IMR-90 (cell line): ENCODE measurements at regions not wholly inside any gene's neighbourhood (a gene's known extent, or its start where the extent isn't known, plus 50 kb on each side); places are given as distances from the start of the nearest gene placed in this dataset.

Source experiments
- ATAC-seq: fragments of 200-7000 bp; cut with Tn5 transposase; 2 replicates; pipeline ENCODE4 v1.9.1; 2020; ENCODE audit warnings: low read depth, mild to moderate bottlenecking, moderate library complexity
- BruUV-seq: library from RNA; stranded (reverse); fragments of 400-500 nt; replicated peaks from 2 replicates; lab custom pipeline; 2021; lab: Mats Ljungman, UMichigan
- CTCF ChIA-PET: fragments of 300-600 bp; formaldehyde crosslinking; extraction: SDS; loops from one replicate; lab custom pipeline; 2021; ENCODE audit warnings: antibody characterized with exemption; lab: Yijun Ruan, JAX
- POLR2A ChIA-PET: fragments of 300-600 bp; sonication (Branson Sonifier 250); formaldehyde crosslinking; loops from one replicate; lab custom pipeline; 2022; ENCODE audit warnings: antibody characterized with exemption; ENCODE audit not compliant: unreplicated experiment; lab: Charles Lee
- DNase-seq: peaks from one replicate; pipeline ENCODE4 v3.0.0; 2013
- H2AFZ ChIP-seq: replicated peaks from 2 replicates; pipeline ENCODE3; 2013; ENCODE audit warnings: low read length, mild to moderate bottlenecking; ENCODE audit not compliant: poor library complexity
- H2AK5ac ChIP-seq: 2 replicates; pipeline ENCODE4 v1.6.1; 2013; ENCODE audit warnings: low read depth, low read length, inconsistent platforms
- H2AK9ac ChIP-seq: replicated peaks from 2 replicates; pipeline ENCODE3; 2013; ENCODE audit warnings: mild to moderate bottlenecking, low read depth, low read length, moderate library complexity; ENCODE audit not compliant: poor library complexity
- H2BK120ac ChIP-seq: 2 replicates; pipeline ENCODE4 v1.6.1; 2013; ENCODE audit warnings: low read depth, low read length, inconsistent platforms
- H2BK15ac ChIP-seq: 3 replicates; pipeline ENCODE4 v1.6.1; 2013; ENCODE audit warnings: low read depth, low read length, inconsistent platforms
- H2BK20ac ChIP-seq: 2 replicates; pipeline ENCODE4 v1.6.1; 2013; ENCODE audit warnings: low read depth, mild to moderate bottlenecking, inconsistent platforms, low read length, moderate library complexity
- H2BK5ac ChIP-seq: 2 replicates; pipeline ENCODE4 v1.6.1; 2013; ENCODE audit warnings: mild to moderate bottlenecking, low read depth, low read length, inconsistent platforms; ENCODE audit not compliant: poor library complexity, severe bottlenecking
- H3K14ac ChIP-seq: replicated peaks from 2 replicates; pipeline ENCODE4 v1.6.1; 2013; ENCODE audit warnings: low read depth, low read length, inconsistent platforms
- H3K18ac ChIP-seq: 2 replicates; pipeline ENCODE4 v1.6.1; 2013; ENCODE audit warnings: low read depth, low read length, control low read depth
- H3K23ac ChIP-seq: 2 replicates; pipeline ENCODE4 v1.6.1; 2013; ENCODE audit warnings: low read depth, low read length, inconsistent platforms
- H3K27ac ChIP-seq: 2 replicates; pipeline ENCODE4 v1.5.1; 2013; ENCODE audit warnings: mild to moderate bottlenecking, control low read depth, low read length; ENCODE audit not compliant: insufficient read depth
- H3K27me3 ChIP-seq: 2 replicates; pipeline ENCODE4 v1.6.1; 2013; ENCODE audit warnings: low read length; ENCODE audit not compliant: control insufficient read depth, insufficient read depth
- H3K36me3 ChIP-seq: 2 replicates; pipeline ENCODE4 v1.6.1; 2013; ENCODE audit warnings: low read length, mixed read lengths; ENCODE audit not compliant: control insufficient read depth, insufficient read depth
- H3K4ac ChIP-seq: 2 replicates; pipeline ENCODE4 v1.6.1; 2013; ENCODE audit warnings: low read depth, low read length, inconsistent platforms
- H3K4me1 ChIP-seq: 2 replicates; pipeline ENCODE4 v1.6.1; 2013; ENCODE audit warnings: low read length, mixed read lengths; ENCODE audit not compliant: control insufficient read depth, insufficient read depth
- H3K4me2 ChIP-seq: 2 replicates; pipeline ENCODE4 v1.6.1; 2013; ENCODE audit warnings: low read depth, mild to moderate bottlenecking, control low read depth, low read length, moderate library complexity
- H3K4me3 ChIP-seq: 2 replicates; pipeline ENCODE4 v1.5.1; 2013; ENCODE audit warnings: low read depth, mild to moderate bottlenecking, control low read depth, low read length, moderate library complexity; ENCODE audit not compliant: insufficient read depth
- H3K56ac ChIP-seq: 2 replicates; pipeline ENCODE4 v1.6.1; 2013; ENCODE audit warnings: low read length, inconsistent platforms; ENCODE audit not compliant: insufficient read depth; ENCODE audit errors: extremely low read depth
- H3K79me1 ChIP-seq, 2 experiments: 2 replicates each; pipeline ENCODE4 v1.6.1; 2013; ENCODE audit warnings: low read length in 2 of 2, inconsistent platforms in 1 of 2, low read depth in 1 of 2
- H3K9ac ChIP-seq: 2 replicates; pipeline ENCODE4 v1.6.1; 2013; ENCODE audit warnings: low read depth, low read length, control low read depth
- H3K9me1 ChIP-seq: 2 replicates; pipeline ENCODE4 v1.6.1; 2013; ENCODE audit warnings: low read length, inconsistent platforms; ENCODE audit not compliant: insufficient read depth
- H3K9me3 ChIP-seq: 2 replicates; pipeline ENCODE4 v1.6.1; 2013; ENCODE audit warnings: low read length; ENCODE audit not compliant: control insufficient read depth, insufficient read depth
- H4K20me1 ChIP-seq: 2 replicates; pipeline ENCODE4 v1.6.1; 2013; ENCODE audit warnings: low read length, inconsistent platforms; ENCODE audit not compliant: insufficient read depth
- H4K5ac ChIP-seq: 2 replicates; pipeline ENCODE4 v1.6.1; 2013; ENCODE audit warnings: mild to moderate bottlenecking, low read depth, low read length, control low read depth
- H4K8ac ChIP-seq, 2 experiments: 2 replicates each; pipeline ENCODE4 v1.6.1; 2013; ENCODE audit warnings: low read depth in 2 of 2, low read length in 2 of 2, control low read depth in 1 of 2, inconsistent platforms in 1 of 2
- H4K91ac ChIP-seq: 2 replicates; pipeline ENCODE4 v1.6.1; 2013; ENCODE audit warnings: low read depth, low read length, inconsistent platforms; ENCODE audit not compliant: insufficient read depth
- CEBPB ChIP-seq: IDR thresholded peaks from 2 replicates; pipeline ENCODE4 v1.6.1; 2012; ENCODE audit warnings: low read depth, low read length, improper control_type of control experiment
- CHD1 ChIP-seq: IDR thresholded peaks from 2 replicates; pipeline ENCODE4 v1.6.1; 2012; ENCODE audit warnings: low read depth, low read length, improper control_type of control experiment
- FOS ChIP-seq: fragments of 150-350 bp; IDR thresholded peaks from 2 replicates; pipeline ENCODE4 v1.6.1; 2016; ENCODE audit warnings: low read depth, low read length
- MAFK ChIP-seq: IDR thresholded peaks from 2 replicates; pipeline ENCODE4 v1.6.1; 2012; ENCODE audit warnings: low read depth, low read length, improper control_type of control experiment
- MXI1 ChIP-seq: IDR thresholded peaks from 2 replicates; pipeline ENCODE4 v1.6.1; 2012; ENCODE audit warnings: low read depth, mild to moderate bottlenecking, low read length, moderate library complexity, borderline replicate concordance
- POLR2A ChIP-seq: IDR thresholded peaks from 2 replicates; pipeline ENCODE4 v1.6.1; 2012; ENCODE audit warnings: mild to moderate bottlenecking, low read depth, low read length
- RCOR1 ChIP-seq: IDR thresholded peaks from 2 replicates; pipeline ENCODE4 v1.6.1; 2012; ENCODE audit warnings: mild to moderate bottlenecking, low read length, improper control_type of control experiment; ENCODE audit not compliant: insufficient replicate concordance
- RFX5 ChIP-seq: IDR thresholded peaks from 2 replicates; pipeline ENCODE4 v1.8.0; 2012; ENCODE audit warnings: low read depth, mild to moderate bottlenecking, low read length, moderate library complexity
- SMC3 ChIP-seq: fragments of 150-350 bp; IDR thresholded peaks from 2 replicates; pipeline ENCODE4 v1.6.1; 2016; ENCODE audit warnings: low read depth, mild to moderate bottlenecking, antibody characterized with exemption, low read length, moderate library complexity
- WGBS, 2 experiments: methylation state at CpG; one replicate each; pipeline versions ENCODE4 v1.1.5 to v1.1.7; 2013; ENCODE audit warnings: missing lambda C conversion rate in 2 of 2; ENCODE audit not compliant: insufficient read length in 1 of 2; ENCODE audit errors: extremely low coverage in 2 of 2; 5-methylcytosine and 5-hydroxymethylcytosine counted together
- dilution Hi-C: fragments of 300-500 bp; cut with HindIII; formaldehyde crosslinking; loops from one replicate; pipeline ENCODE4 v1.14.3; 2018; ENCODE audit warnings: low sequenced_read_pairs; ENCODE audit not compliant: unreplicated experiment
- in situ Hi-C: fragments of 300-500 bp; cut with MboI; formaldehyde crosslinking; loops from 3 replicates; pipeline ENCODE4 v1.14.3; 2019; ENCODE audit warnings: low sequenced_read_pairs, inconsistent platforms, mixed read lengths
- intact Hi-C: fragments of 100-400 bp; cut with micrococcal nuclease; formaldehyde crosslinking; loops from 2 replicates; pipeline ENCODE4 v1.10.0; 2022

DNA sequence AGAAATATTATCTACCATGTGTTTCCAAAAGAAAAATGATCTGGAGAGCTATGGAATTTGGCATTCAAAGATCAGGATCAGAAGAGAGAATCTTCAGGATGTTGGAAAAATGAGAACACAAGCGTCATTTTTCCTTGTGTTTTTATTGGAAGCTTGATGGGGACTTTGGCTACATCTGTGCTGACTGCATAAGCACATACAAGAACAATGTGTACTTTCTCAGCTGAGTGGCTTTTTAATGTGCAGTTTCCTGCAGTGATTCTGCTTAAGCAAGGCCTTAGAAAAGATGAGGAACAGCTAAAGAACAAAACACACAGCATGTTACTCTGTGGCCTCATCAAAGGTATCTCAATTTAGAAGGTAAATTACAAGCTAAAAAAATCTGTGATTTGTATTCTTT, 1039.9 kb downstream of the GLUD2 start:
- H3K9me3 ChIP-seq, result no peaks in the 10 kb centered on the region
- dilution Hi-C loops (no loop called here), intact Hi-C loops (no loop called here), in situ Hi-C loops (no loop called here)
- no peak overlapping the region for H2BK20ac ChIP-seq
- H2AFZ ChIP-seq, result no peak overlapping the region
- TF ChIP-seq RFX5, result no peak
- TF ChIP-seq MAFK, result no peak
- no peak for TF ChIP-seq SMC3
- TF ChIP-seq MXI1, result no peak
- TF ChIP-seq CEBPB, result no peak
- no peak for TF ChIP-seq POLR2A
- no peak for TF ChIP-seq CHD1
- no peak for TF ChIP-seq RCOR1
- no peak for TF ChIP-seq FOS
- H2BK120ac ChIP-seq, result no peak overlapping the region
- BruUV-seq, result no TSS peak
- H3K18ac ChIP-seq, result no peak overlapping the region
- no peak overlapping the region for H3K56ac ChIP-seq
- no peaks in the 10 kb centered on the region for H3K9me1 ChIP-seq
- no peaks in the 10 kb centered on the region for H3K36me3 ChIP-seq
- no peak overlapping the region for H4K8ac ChIP-seq
- H2BK5ac ChIP-seq, result no peak overlapping the region
- H2AK9ac ChIP-seq, result no peak overlapping the region
- H3K9ac ChIP-seq, result no peak overlapping the region
- H3K4me3 ChIP-seq, result no peak overlapping the region
- H2AK5ac ChIP-seq, result no peak overlapping the region
- H4K20me1 ChIP-seq, result no peaks in the 10 kb centered on the region
- H3K4me2 ChIP-seq, result no peak overlapping the region
- H3K27me3 ChIP-seq, result no peaks in the 10 kb centered on the region
- no peak overlapping the region for H3K23ac ChIP-seq
- no peak overlapping the region for H3K14ac ChIP-seq
- H3K27ac ChIP-seq, result no peak overlapping the region
- no peaks in the 10 kb centered on the region for H3K4me1 ChIP-seq
- H2BK15ac ChIP-seq, result no peak overlapping the region
- H3K4ac ChIP-seq, result no peak overlapping the region
- ATAC-seq (no peak), DNase-seq (no peak)
- POLR2A ChIA-PET, result no interaction called here
- H3K79me1 ChIP-seq, result no peaks in the 10 kb centered on the region
- CTCF ChIA-PET, result no interaction called here
- H4K5ac ChIP-seq, result no peak overlapping the region
- no CpG with 5 or more reads among the region's 1 CpG for WGBS, 2 experiments
- H4K91ac ChIP-seq, result no peak overlapping the region
